ENCODE measurements at regions not wholly inside any gene's neighbourhood (a gene's known extent, or its start where the extent isn't known, plus 50 kb on each side); places are given as distances from the start of the nearest gene placed in this dataset.

GRCh38 chr16:35170610-35171009, 1711.2 kb downstream of the TP53TG3F start:
- Histone ChIP-seq H3K9me3 (replicated peaks in 1 of 11) (peaks cover 8 to 26% (median 13%) of the 10 kb centered on the region in 11 experiments; a peak in 18 of 22 replicates), H3K9ac (no peak overlapping the region), H3K4me1 (no peaks in the 10 kb centered on the region), H3K4me3 (no peak overlapping the region), H4K20me1 (no peaks in the 10 kb centered on the region), H3K4me2 (no peak overlapping the region), H3K27me3 (no peaks in the 10 kb centered on the region), H3K27ac (no peak overlapping the region), H3K36me3 (no peaks in the 10 kb centered on the region)
- no peak for TF ChIP-seq Cebpa-rat (IDR thresholded peaks at IDR 0.05)

- no peaks in the 10 kb centered on the region for H4K20me1 ChIP-seq
- H3K9me3 ChIP-seq (replicated peaks in 1 of 11): peaks cover 8 to 26% (median 13%) of the 10 kb centered on the region in 11 experiments; a peak in 18 of 22 replicates
- TF ChIP-seq Cebpa-rat (IDR thresholded peaks at IDR 0.05): no peak
- H3K9ac ChIP-seq: no peak overlapping the region
- H3K4me2 ChIP-seq: no peak overlapping the region
- no peaks in the 10 kb centered on the region for H3K36me3 ChIP-seq
- H3K27ac ChIP-seq: no peak overlapping the region
- H3K4me1 ChIP-seq: no peaks in the 10 kb centered on the region
- no peaks in the 10 kb centered on the region for H3K27me3 ChIP-seq
- H3K4me3 ChIP-seq: no peak overlapping the region
Measured at GRCh38 chr16:35171106-35171505, 1711.7 kb downstream of the TP53TG3F start.

GRCh38 chr16:35173295-35173694, 1713.9 kb downstream of the TP53TG3F start:
- H3K4me2 ChIP-seq: no peak overlapping the region
- no peaks in the 10 kb centered on the region for H3K4me1 ChIP-seq
- no peaks in the 10 kb centered on the region for H3K27me3 ChIP-seq
- no peak for TF ChIP-seq Cebpa-rat (IDR thresholded peaks at IDR 0.05)
- H3K27ac ChIP-seq: no peak overlapping the region
- H3K9ac ChIP-seq: no peak overlapping the region
- no peak overlapping the region for H3K4me3 ChIP-seq
- H4K20me1 ChIP-seq: no peaks in the 10 kb centered on the region
- no peaks in the 10 kb centered on the region for H3K36me3 ChIP-seq
- H3K9me3 ChIP-seq (replicated peaks in 1 of 11): peaks cover 8 to 19% (median 12%) of the 10 kb centered on the region in 11 experiments; a peak in 18 of 22 replicates

GRCh38 chr16:35174016-35174415, 1714.6 kb downstream of the TP53TG3F start:
- no peaks in the 10 kb centered on the region for H3K27me3 ChIP-seq
- H3K4me1 ChIP-seq: no peaks in the 10 kb centered on the region
- no peak overlapping the region for H3K4me3 ChIP-seq
- TF ChIP-seq Cebpa-rat (IDR thresholded peaks at IDR 0.05): no peak
- H3K9me3 ChIP-seq (replicated peaks in 1 of 11): peaks cover 8 to 18% (median 11%) of the 10 kb centered on the region in 11 experiments; a peak in 17 of 22 replicates
- no peak overlapping the region for H3K9ac ChIP-seq
- H4K20me1 ChIP-seq: no peaks in the 10 kb centered on the region
- no peak overlapping the region for H3K27ac ChIP-seq
- H3K4me2 ChIP-seq: no peak overlapping the region
- H3K36me3 ChIP-seq: no peaks in the 10 kb centered on the region

- no peaks in the 10 kb centered on the region for H3K4me1 ChIP-seq
- no peak for TF ChIP-seq Cebpa-rat (IDR thresholded peaks at IDR 0.05)
- H3K4me3 ChIP-seq: no peak overlapping the region
- H4K20me1 ChIP-seq: no peaks in the 10 kb centered on the region
- H3K4me2 ChIP-seq: no peak overlapping the region
- H3K27me3 ChIP-seq: no peaks in the 10 kb centered on the region
- H3K36me3 ChIP-seq: no peaks in the 10 kb centered on the region
- no peak overlapping the region for H3K9ac ChIP-seq
- peaks cover 0 to 7% (median 0%) of the 10 kb centered on the region in 11 experiments; a peak in 3 of 22 replicates for H3K9me3 ChIP-seq (replicated peaks in 1 of 11)
- H3K27ac ChIP-seq: no peak overlapping the region
Measured at GRCh38 chr16:35176449-35176848, 1717.0 kb downstream of the TP53TG3F start.

- no peaks in the 10 kb centered on the region for H3K4me1 ChIP-seq
- H3K4me2 ChIP-seq: no peak overlapping the region
- H3K4me3 ChIP-seq: no peak overlapping the region
- no peak overlapping the region for H3K27ac ChIP-seq
- H3K36me3 ChIP-seq: no peaks in the 10 kb centered on the region
- no peak overlapping the region for H3K9ac ChIP-seq
- TF ChIP-seq Cebpa-rat (IDR thresholded peaks at IDR 0.05): no peak
- no peaks in the 10 kb centered on the region for H3K27me3 ChIP-seq
- peaks cover 0 to 7% (median 0%) of the 10 kb centered on the region in 11 experiments; a peak in 3 of 22 replicates for H3K9me3 ChIP-seq (replicated peaks in 1 of 11)
- no peaks in the 10 kb centered on the region for H4K20me1 ChIP-seq
Measured at GRCh38 chr16:35177851-35178250, 1718.4 kb downstream of the TP53TG3F start.

GRCh38 chr16:35180970-35181369, 1721.6 kb downstream of the TP53TG3F start:
- Histone ChIP-seq H3K27me3 (no peaks in the 10 kb centered on the region), H4K20me1 (no peaks in the 10 kb centered on the region), H3K4me2 (no peak overlapping the region), H3K4me3 (no peak overlapping the region), H3K4me1 (no peaks in the 10 kb centered on the region), H3K27ac (no peak overlapping the region), H3K9me3 (replicated peaks in 1 of 11) (no peaks in the 10 kb centered on the region; a peak in 1 of 22 replicates), H3K9ac (no peak overlapping the region), H3K36me3 (no peaks in the 10 kb centered on the region)
- no peak for TF ChIP-seq Cebpa-rat (IDR thresholded peaks at IDR 0.05)

- Histone ChIP-seq H3K4me2 (no peak overlapping the region), H3K9me3 (replicated peaks in 1 of 11) (no peaks in the 10 kb centered on the region; a peak in 1 of 22 replicates), H3K27me3 (no peaks in the 10 kb centered on the region), H3K4me3 (no peak overlapping the region), H3K27ac (no peak overlapping the region), H3K4me1 (no peaks in the 10 kb centered on the region), H3K9ac (no peak overlapping the region), H3K36me3 (no peaks in the 10 kb centered on the region), H4K20me1 (no peaks in the 10 kb centered on the region)
- no peak for TF ChIP-seq Cebpa-rat (IDR thresholded peaks at IDR 0.05)
Measured at GRCh38 chr16:35181422-35182030, 1722.1 kb downstream of the TP53TG3F start.

- TF ChIP-seq Cebpa-rat (IDR thresholded peaks at IDR 0.05): no peak
- no peaks in the 10 kb centered on the region for H3K36me3 ChIP-seq
- H3K27me3 ChIP-seq: no peaks in the 10 kb centered on the region
- H3K9me3 ChIP-seq (replicated peaks in 1 of 11): no peaks in the 10 kb centered on the region; a peak in 1 of 22 replicates
- H3K27ac ChIP-seq: no peak overlapping the region
- no peak overlapping the region for H3K4me2 ChIP-seq
- H3K4me3 ChIP-seq: no peak overlapping the region
- no peak overlapping the region for H3K9ac ChIP-seq
- no peaks in the 10 kb centered on the region for H4K20me1 ChIP-seq
- no peaks in the 10 kb centered on the region for H3K4me1 ChIP-seq
Measured at GRCh38 chr16:35182043-35182677, 1722.7 kb downstream of the TP53TG3F start.

Data from BLaER1 treated with 17β-estradiol and CSF1 and Interleukin-3, amounts not matched to agents 10 nM and 100 nM (cell line).